HL-60 (cell line): ENCODE measurements at regions not wholly inside any gene's neighbourhood (a gene's known extent, or its start where the extent isn't known, plus 50 kb on each side); places are given as distances from the start of the nearest gene placed in this dataset.

ENCODE experiments used
- DNase-seq, 2 experiments: peaks; one replicate each; pipeline ENCODE4 v3.0.0-alpha.2; 2010 to 2020; ENCODE audit warnings: low read depth in 1 of 2, low spot score in 1 of 2
- H3K27ac ChIP-seq: fragments of 250-450 bp; sonication (Bioruptor Pico); replicated peaks from 2 replicates; pipeline ENCODE4 v1.5.1; 2020; ENCODE audit warnings: mild to moderate bottlenecking, moderate library complexity
- H3K27me3 ChIP-seq: fragments of 250-450 bp; sonication (Bioruptor Pico); 2 replicates; pipeline ENCODE4 v1.5.1; 2021; ENCODE audit warnings: mild to moderate bottlenecking, moderate library complexity; ENCODE audit not compliant: insufficient read depth, poor library complexity, severe bottlenecking
- H3K4me3 ChIP-seq: replicated peaks from 2 replicates; pipeline ENCODE4 v1.5.1; 2011; ENCODE audit warnings: mild to moderate bottlenecking, control low read depth, low read length; ENCODE audit not compliant: insufficient read depth
- CTCF ChIP-seq: IDR thresholded peaks from one replicate; pipeline ENCODE4 v1.5.1; 2011; ENCODE audit warnings: low read length, control low read depth, inconsistent platforms; ENCODE audit not compliant: insufficient read depth
- GABPA ChIP-seq: IDR thresholded peaks from 2 replicates; pipeline ENCODE4 v1.6.1; 2012; ENCODE audit warnings: low read depth
- POLR2AphosphoS5 ChIP-seq: IDR thresholded peaks from 2 replicates; pipeline ENCODE4 v1.6.1; 2012; ENCODE audit warnings: low read depth
- REST ChIP-seq: IDR thresholded peaks from 2 replicates; pipeline ENCODE4 v1.6.1; 2012; ENCODE audit warnings: low read depth; ENCODE audit not compliant: insufficient replicate concordance
- SPI1 ChIP-seq: IDR thresholded peaks from 2 replicates; pipeline ENCODE4 v1.6.1; 2012; ENCODE audit warnings: low read depth, mild to moderate bottlenecking, borderline replicate concordance

- no peak overlapping the region for H3K4me3 ChIP-seq
- DNase-seq, result no peak
- no peak for TF ChIP-seq REST
- no peak for TF ChIP-seq GABPA
- TF ChIP-seq POLR2AphosphoS5, result no peak
- TF ChIP-seq SPI1, result no peak
- no peak for TF ChIP-seq CTCF
- no peak overlapping the region for H3K27ac ChIP-seq
- no peaks in the 10 kb centered on the region for H3K27me3 ChIP-seq
These were observed 122.1 kb upstream of the CCDC28A start for GRCh38 chr6:138651491-138651890.

GRCh38 chr6:138652824-138653223 lies 120.7 kb upstream of the CCDC28A start:
- H3K4me3 ChIP-seq, result no peak overlapping the region

GRCh38 chr6:138653435-138653834 lies 120.1 kb upstream of the CCDC28A start:
- TF ChIP-seq SPI1 (no peak), GABPA (no peak), REST (no peak), POLR2AphosphoS5 (no peak), CTCF (no peak)

More at GRCh38 chr6:138652824-138653223, 120.7 kb upstream of the CCDC28A start:
- Histone ChIP-seq H3K27ac (no peak overlapping the region), H3K27me3 (no peaks in the 10 kb centered on the region)
- TF ChIP-seq SPI1 (no peak), POLR2AphosphoS5 (no peak), CTCF (no peak), REST (no peak), GABPA (no peak)
- DNase-seq, result no peak

More at GRCh38 chr6:138653435-138653834, 120.1 kb upstream of the CCDC28A start:
- no peak for DNase-seq
- Histone ChIP-seq H3K27ac (no peak overlapping the region), H3K4me3 (no peak overlapping the region), H3K27me3 (no peaks in the 10 kb centered on the region)
